ENCODE measurements at regions not wholly inside any gene's neighbourhood (a gene's known extent, or its start where the extent isn't known, plus 50 kb on each side); places are given as distances from the start of the nearest gene placed in this dataset.

DNA sequence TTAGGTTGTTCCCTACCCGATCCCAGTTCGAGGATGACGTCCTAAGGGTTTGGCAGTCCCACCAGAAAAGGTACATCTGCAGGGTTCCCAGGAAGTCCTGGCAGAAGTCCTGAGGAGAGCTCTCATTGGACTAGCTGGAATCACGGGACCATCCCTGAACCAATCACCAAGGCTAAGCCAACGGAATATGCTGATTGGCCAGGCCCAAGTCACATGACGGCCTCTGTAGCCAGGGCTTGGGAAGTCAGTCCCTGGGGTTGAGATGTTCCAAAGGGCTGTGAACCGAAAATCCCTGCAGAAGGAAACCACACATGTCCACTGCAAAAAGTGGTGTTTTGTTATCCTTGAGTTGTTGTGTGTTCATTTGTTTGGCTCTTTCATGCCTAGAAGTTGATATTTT, 68.2 kb upstream of the ZNF423 start:
- no peak overlapping the region for H3K27ac ChIP-seq (ENCODE audit: low read length)
- H3K27me3 ChIP-seq (ENCODE audit: control insufficient read depth, insufficient read depth, low read length), result no peaks in the 10 kb centered on the region
- no peaks in the 10 kb centered on the region for H3K9me3 ChIP-seq (ENCODE audit: control insufficient read depth, low read depth, low read length)
- WGBS (ENCODE audit: insufficient coverage, low lambda C conversion rate), result no CpG with 5 or more reads among the region's 7 CpGs
- H3K36me3 ChIP-seq (ENCODE audit: control insufficient read depth, insufficient read depth, low read length), result no peaks in the 10 kb centered on the region
- H3K4me1 ChIP-seq (ENCODE audit: control insufficient read depth, insufficient read depth, low read length), result peaks cover 3% of the 10 kb centered on the region
- H3K4me3 ChIP-seq (ENCODE audit: low read length), result no peak overlapping the region
- no peak for DNase-seq

GRCh38 chr16:49926941-49927340, 71.0 kb upstream of the ZNF423 start:
- Histone ChIP-seq H3K36me3 (ENCODE audit: control insufficient read depth, insufficient read depth, low read length) (no peaks in the 10 kb centered on the region), H3K9me3 (ENCODE audit: control insufficient read depth, low read depth, low read length) (no peaks in the 10 kb centered on the region), H3K27me3 (ENCODE audit: control insufficient read depth, insufficient read depth, low read length) (no peaks in the 10 kb centered on the region), H3K4me3 (ENCODE audit: low read length) (no peak overlapping the region), H3K4me1 (ENCODE audit: control insufficient read depth, insufficient read depth, low read length) (no peaks in the 10 kb centered on the region), H3K27ac (ENCODE audit: low read length) (no peak overlapping the region)
- DNase-seq, result no peak
- WGBS (ENCODE audit: insufficient coverage, low lambda C conversion rate), result 66% methylated on average over 2 of the region's 2 CpGs

GRCh38 chr16:49928176-49929041, 72.5 kb upstream of the ZNF423 start:
- Histone ChIP-seq H3K9me3 (ENCODE audit: control insufficient read depth, low read depth, low read length) (no peaks in the 10 kb centered on the region), H3K4me3 (ENCODE audit: low read length) (no peak overlapping the region), H3K27me3 (ENCODE audit: control insufficient read depth, insufficient read depth, low read length) (peaks cover 4% of the 10 kb centered on the region), H3K27ac (ENCODE audit: low read length) (no peak overlapping the region), H3K4me1 (ENCODE audit: control insufficient read depth, insufficient read depth, low read length) (no peaks in the 10 kb centered on the region), H3K36me3 (ENCODE audit: control insufficient read depth, insufficient read depth, low read length) (no peaks in the 10 kb centered on the region)
- DNase-seq, result no peak
- 100% methylated on average over 3 of the region's 16 CpGs for WGBS (ENCODE audit: insufficient coverage, low lambda C conversion rate)

- Histone ChIP-seq H3K4me1 (ENCODE audit: control insufficient read depth, insufficient read depth, low read length) (no peaks in the 10 kb centered on the region), H3K27ac (ENCODE audit: low read length) (no peak overlapping the region), H3K9me3 (ENCODE audit: control insufficient read depth, low read depth, low read length) (no peaks in the 10 kb centered on the region), H3K4me3 (ENCODE audit: low read length) (no peak overlapping the region), H3K36me3 (ENCODE audit: control insufficient read depth, insufficient read depth, low read length) (no peaks in the 10 kb centered on the region), H3K27me3 (ENCODE audit: control insufficient read depth, insufficient read depth, low read length) (peaks cover 10% of the 10 kb centered on the region)
- WGBS (ENCODE audit: insufficient coverage, low lambda C conversion rate), result no CpG with 5 or more reads among the region's 3 CpGs
- no peak for DNase-seq
Measured at GRCh38 chr16:49929626-49930025, 73.7 kb upstream of the ZNF423 start.

- WGBS (ENCODE audit: insufficient coverage, low lambda C conversion rate), result no CpG with 5 or more reads among the region's 7 CpGs
- no peak overlapping the region for H3K27ac ChIP-seq (ENCODE audit: low read length)
- no peaks in the 10 kb centered on the region for H3K4me1 ChIP-seq (ENCODE audit: control insufficient read depth, insufficient read depth, low read length)
Measured at GRCh38 chr16:49930841-49931240, 74.9 kb upstream of the ZNF423 start.

DNA sequence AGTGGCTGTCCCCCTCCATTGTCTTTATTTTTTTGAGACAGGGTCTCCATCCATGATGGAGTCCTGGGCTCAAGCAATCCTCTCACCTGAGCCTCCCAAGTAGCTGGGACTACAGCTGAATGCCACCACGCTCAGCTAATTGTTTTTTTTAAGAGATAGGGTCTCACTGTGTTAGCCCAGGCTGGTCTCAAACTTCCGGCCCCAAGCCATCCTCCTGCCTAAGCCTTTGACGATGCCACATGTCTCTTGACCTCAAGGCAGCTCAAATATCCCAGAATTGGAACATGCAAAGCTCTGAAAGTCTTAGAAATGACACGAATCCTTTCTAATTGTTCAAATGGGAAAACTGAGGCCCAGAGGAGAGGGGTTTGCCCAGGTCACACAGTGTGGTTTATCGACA, 75.4 kb upstream of the ZNF423 start:
- H3K27me3 ChIP-seq (ENCODE audit: control insufficient read depth, insufficient read depth, low read length), result peaks cover 15% of the 10 kb centered on the region
- no peaks in the 10 kb centered on the region for H3K36me3 ChIP-seq (ENCODE audit: control insufficient read depth, insufficient read depth, low read length)
- no CpG with 5 or more reads among the region's 5 CpGs for WGBS (ENCODE audit: insufficient coverage, low lambda C conversion rate)
- H3K4me3 ChIP-seq (ENCODE audit: low read length), result no peak overlapping the region
- no peak for DNase-seq
- no peak overlapping the region for H3K27ac ChIP-seq (ENCODE audit: low read length)
- H3K9me3 ChIP-seq (ENCODE audit: control insufficient read depth, low read depth, low read length), result no peaks in the 10 kb centered on the region
- no peaks in the 10 kb centered on the region for H3K4me1 ChIP-seq (ENCODE audit: control insufficient read depth, insufficient read depth, low read length)

More at GRCh38 chr16:49930841-49931240, 74.9 kb upstream of the ZNF423 start:
- Histone ChIP-seq H3K27me3 (ENCODE audit: control insufficient read depth, insufficient read depth, low read length) (peaks cover 15% of the 10 kb centered on the region), H3K4me3 (ENCODE audit: low read length) (no peak overlapping the region), H3K36me3 (ENCODE audit: control insufficient read depth, insufficient read depth, low read length) (no peaks in the 10 kb centered on the region), H3K9me3 (ENCODE audit: control insufficient read depth, low read depth, low read length) (no peaks in the 10 kb centered on the region)
- DNase-seq, result no peak

- DNase-seq, result no peak
- H3K36me3 ChIP-seq (ENCODE audit: control insufficient read depth, insufficient read depth, low read length), result no peaks in the 10 kb centered on the region
- no peak overlapping the region for H3K27ac ChIP-seq (ENCODE audit: low read length)
- no peak overlapping the region for H3K4me3 ChIP-seq (ENCODE audit: low read length)
- no peaks in the 10 kb centered on the region for H3K9me3 ChIP-seq (ENCODE audit: control insufficient read depth, low read depth, low read length)
- peaks cover 15% of the 10 kb centered on the region for H3K27me3 ChIP-seq (ENCODE audit: control insufficient read depth, insufficient read depth, low read length)
- H3K4me1 ChIP-seq (ENCODE audit: control insufficient read depth, insufficient read depth, low read length), result no peaks in the 10 kb centered on the region
- WGBS (ENCODE audit: insufficient coverage, low lambda C conversion rate), result no CpG with 5 or more reads among the region's 10 CpGs
Measured at GRCh38 chr16:49931916-49932315, 76.0 kb upstream of the ZNF423 start.

DNA sequence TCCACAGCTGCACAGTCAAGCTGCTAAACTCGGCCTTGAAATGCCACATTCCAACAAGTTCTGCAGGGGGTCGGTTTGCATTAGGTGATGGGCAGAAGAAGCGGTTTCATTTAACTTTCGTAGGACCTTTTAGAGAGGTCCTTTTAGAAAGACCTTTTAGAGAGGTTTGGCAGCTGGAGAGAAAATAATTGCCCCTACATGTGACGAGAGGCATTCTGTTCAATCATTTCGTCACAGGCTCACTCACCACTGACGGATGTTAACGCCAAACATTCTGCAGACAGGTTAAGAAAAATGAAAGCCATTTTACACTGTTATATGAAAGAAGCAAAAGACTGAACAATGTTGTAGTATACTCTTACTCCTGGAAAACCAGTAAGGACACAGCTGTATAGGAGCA, 76.5 kb upstream of the ZNF423 start:
- no peak overlapping the region for H3K27ac ChIP-seq (ENCODE audit: low read length)
- 80% methylated on average over 2 of the region's 8 CpGs for WGBS (ENCODE audit: insufficient coverage, low lambda C conversion rate)
- no peaks in the 10 kb centered on the region for H3K36me3 ChIP-seq (ENCODE audit: control insufficient read depth, insufficient read depth, low read length)
- no peaks in the 10 kb centered on the region for H3K4me1 ChIP-seq (ENCODE audit: control insufficient read depth, insufficient read depth, low read length)
- H3K9me3 ChIP-seq (ENCODE audit: control insufficient read depth, low read depth, low read length), result no peaks in the 10 kb centered on the region
- H3K27me3 ChIP-seq (ENCODE audit: control insufficient read depth, insufficient read depth, low read length), result peaks cover 15% of the 10 kb centered on the region
- no peak overlapping the region for H3K4me3 ChIP-seq (ENCODE audit: low read length)
- DNase-seq, result no peak

DNA sequence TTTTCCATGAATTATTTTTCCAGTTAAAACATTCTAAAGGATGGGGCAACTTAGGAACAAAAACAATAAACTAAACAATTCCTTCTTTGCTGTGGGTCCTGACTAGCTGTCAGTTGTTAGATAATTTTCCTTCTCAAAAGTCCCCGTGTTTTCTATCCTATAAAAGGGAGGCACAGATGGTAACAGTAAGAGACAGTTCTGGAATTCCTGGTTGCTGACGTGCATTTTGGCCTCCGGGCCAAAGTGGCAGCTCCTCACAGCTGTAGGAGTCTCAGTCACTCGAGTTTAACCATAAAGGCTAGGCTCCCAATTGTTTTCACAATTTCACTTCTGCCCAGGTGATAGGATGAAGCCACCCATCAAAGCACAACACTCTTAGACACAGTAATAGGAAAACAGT, 77.0 kb upstream of the ZNF423 start:
- no peaks in the 10 kb centered on the region for H3K9me3 ChIP-seq (ENCODE audit: control insufficient read depth, low read depth, low read length)
- no peaks in the 10 kb centered on the region for H3K4me1 ChIP-seq (ENCODE audit: control insufficient read depth, insufficient read depth, low read length)
- H3K27me3 ChIP-seq (ENCODE audit: control insufficient read depth, insufficient read depth, low read length), result peaks cover 15% of the 10 kb centered on the region
- no peaks in the 10 kb centered on the region for H3K36me3 ChIP-seq (ENCODE audit: control insufficient read depth, insufficient read depth, low read length)
- WGBS (ENCODE audit: insufficient coverage, low lambda C conversion rate), result no CpG with 5 or more reads among the region's 4 CpGs
- no peak overlapping the region for H3K4me3 ChIP-seq (ENCODE audit: low read length)
- no peak for DNase-seq
- no peak overlapping the region for H3K27ac ChIP-seq (ENCODE audit: low read length)

GRCh38 chr16:49936791-49937190, 80.9 kb upstream of the ZNF423 start:
- Histone ChIP-seq H3K9me3 (ENCODE audit: control insufficient read depth, low read depth, low read length) (no peaks in the 10 kb centered on the region), H3K27me3 (ENCODE audit: control insufficient read depth, insufficient read depth, low read length) (peaks cover 15% of the 10 kb centered on the region), H3K36me3 (ENCODE audit: control insufficient read depth, insufficient read depth, low read length) (no peaks in the 10 kb centered on the region), H3K27ac (ENCODE audit: low read length) (no peak overlapping the region), H3K4me1 (ENCODE audit: control insufficient read depth, insufficient read depth, low read length) (no peaks in the 10 kb centered on the region), H3K4me3 (ENCODE audit: low read length) (no peak overlapping the region)
- 79% methylated on average over 3 of the region's 6 CpGs for WGBS (ENCODE audit: insufficient coverage, low lambda C conversion rate)
- DNase-seq, result no peak

- 100% methylated on average over 4 of the region's 7 CpGs for WGBS (ENCODE audit: insufficient coverage, low lambda C conversion rate)
- H3K4me3 ChIP-seq (ENCODE audit: low read length), result no peak overlapping the region
- H3K27ac ChIP-seq (ENCODE audit: low read length), result no peak overlapping the region
Measured at GRCh38 chr16:49937886-49938285, 82.0 kb upstream of the ZNF423 start.

More at GRCh38 chr16:49937886-49938285, 82.0 kb upstream of the ZNF423 start:
- no peak for DNase-seq
- H3K4me1 ChIP-seq (ENCODE audit: control insufficient read depth, insufficient read depth, low read length), result no peaks in the 10 kb centered on the region
- H3K27me3 ChIP-seq (ENCODE audit: control insufficient read depth, insufficient read depth, low read length), result peaks cover 14% of the 10 kb centered on the region
- H3K9me3 ChIP-seq (ENCODE audit: control insufficient read depth, low read depth, low read length), result no peaks in the 10 kb centered on the region
- H3K36me3 ChIP-seq (ENCODE audit: control insufficient read depth, insufficient read depth, low read length), result no peaks in the 10 kb centered on the region

All from large intestine (tissue), 3 donors.